ENCODE measurements at regions not wholly inside any gene's neighbourhood (a gene's known extent, or its start where the extent isn't known, plus 50 kb on each side); places are given as distances from the start of the nearest gene placed in this dataset.

GRCh38 chr13:90618133-90618532, 729.4 kb upstream of the MIR17HG start:
- no peak for TF ChIP-seq CTCF (IDR thresholded peaks at IDR 0.05 in 2 of 3, conservative IDR thresholded peaks at IDR 0.05 in 1 of 3; ENCODE audit: borderline replicate concordance in 1 of 3, insufficient read depth in 1 of 3, low read depth in 2 of 3, low read length in 2 of 3)
- no peak for TF ChIP-seq EGR1 (IDR thresholded peaks at IDR 0.05; ENCODE audit: low read depth)
- TF ChIP-seq POLR2AphosphoS5 (IDR thresholded peaks at IDR 0.05; ENCODE audit: low read depth, low read length), result no peak
- TF ChIP-seq RAD21 (IDR thresholded peaks at IDR 0.05; ENCODE audit: low read depth), result no peak
- TF ChIP-seq ATF3 (IDR thresholded peaks at IDR 0.05), result no peak
- TF ChIP-seq ZFX (IDR thresholded peaks at IDR 0.05), result no peak
- no peak for TF ChIP-seq EZH2 (IDR thresholded peaks at IDR 0.05)
- TF ChIP-seq CEBPB (IDR thresholded peaks at IDR 0.05; ENCODE audit: low read depth), result no peak

Measured in HCT116 (cell line).